Panc1 (cell line): ENCODE measurements at regions not wholly inside any gene's neighbourhood (a gene's known extent, or its start where the extent isn't known, plus 50 kb on each side); places are given as distances from the start of the nearest gene placed in this dataset.

Experiments
- POLR2AphosphoS5 ChIP-seq: IDR thresholded peaks from 2 replicates; pipeline ENCODE4 v1.6.1; 2012; ENCODE audit warnings: mild to moderate bottlenecking, low read depth, low read length, moderate library complexity
- SIN3A ChIP-seq: IDR thresholded peaks from 2 replicates; pipeline ENCODE4 v1.6.1; 2012; ENCODE audit warnings: low read depth, mild to moderate bottlenecking, low read length, moderate library complexity, borderline replicate concordance; ENCODE audit not compliant: insufficient read depth
- TF ChIP-seq, protein P1 (sequence below): fragments of 450-650 bp; IDR thresholded peaks from 2 replicates; pipeline ENCODE4 v1.5.1; 2017; ENCODE audit warnings: mild to moderate bottlenecking
- TF ChIP-seq, protein P2 (sequence below), 2 experiments: IDR thresholded peaks; 2 replicates each; pipeline ENCODE4 v1.6.1; 2011 to 2012; ENCODE audit warnings: low read depth in 2 of 2, control low read depth in 1 of 2, low read length in 1 of 2, mild to moderate bottlenecking in 1 of 2, moderate library complexity in 1 of 2; ENCODE audit not compliant: insufficient read depth in 1 of 2

- TF ChIP-seq, protein P1, sequence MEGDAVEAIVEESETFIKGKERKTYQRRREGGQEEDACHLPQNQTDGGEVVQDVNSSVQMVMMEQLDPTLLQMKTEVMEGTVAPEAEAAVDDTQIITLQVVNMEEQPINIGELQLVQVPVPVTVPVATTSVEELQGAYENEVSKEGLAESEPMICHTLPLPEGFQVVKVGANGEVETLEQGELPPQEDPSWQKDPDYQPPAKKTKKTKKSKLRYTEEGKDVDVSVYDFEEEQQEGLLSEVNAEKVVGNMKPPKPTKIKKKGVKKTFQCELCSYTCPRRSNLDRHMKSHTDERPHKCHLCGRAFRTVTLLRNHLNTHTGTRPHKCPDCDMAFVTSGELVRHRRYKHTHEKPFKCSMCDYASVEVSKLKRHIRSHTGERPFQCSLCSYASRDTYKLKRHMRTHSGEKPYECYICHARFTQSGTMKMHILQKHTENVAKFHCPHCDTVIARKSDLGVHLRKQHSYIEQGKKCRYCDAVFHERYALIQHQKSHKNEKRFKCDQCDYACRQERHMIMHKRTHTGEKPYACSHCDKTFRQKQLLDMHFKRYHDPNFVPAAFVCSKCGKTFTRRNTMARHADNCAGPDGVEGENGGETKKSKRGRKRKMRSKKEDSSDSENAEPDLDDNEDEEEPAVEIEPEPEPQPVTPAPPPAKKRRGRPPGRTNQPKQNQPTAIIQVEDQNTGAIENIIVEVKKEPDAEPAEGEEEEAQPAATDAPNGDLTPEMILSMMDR = no peak
- TF ChIP-seq, protein P2, sequence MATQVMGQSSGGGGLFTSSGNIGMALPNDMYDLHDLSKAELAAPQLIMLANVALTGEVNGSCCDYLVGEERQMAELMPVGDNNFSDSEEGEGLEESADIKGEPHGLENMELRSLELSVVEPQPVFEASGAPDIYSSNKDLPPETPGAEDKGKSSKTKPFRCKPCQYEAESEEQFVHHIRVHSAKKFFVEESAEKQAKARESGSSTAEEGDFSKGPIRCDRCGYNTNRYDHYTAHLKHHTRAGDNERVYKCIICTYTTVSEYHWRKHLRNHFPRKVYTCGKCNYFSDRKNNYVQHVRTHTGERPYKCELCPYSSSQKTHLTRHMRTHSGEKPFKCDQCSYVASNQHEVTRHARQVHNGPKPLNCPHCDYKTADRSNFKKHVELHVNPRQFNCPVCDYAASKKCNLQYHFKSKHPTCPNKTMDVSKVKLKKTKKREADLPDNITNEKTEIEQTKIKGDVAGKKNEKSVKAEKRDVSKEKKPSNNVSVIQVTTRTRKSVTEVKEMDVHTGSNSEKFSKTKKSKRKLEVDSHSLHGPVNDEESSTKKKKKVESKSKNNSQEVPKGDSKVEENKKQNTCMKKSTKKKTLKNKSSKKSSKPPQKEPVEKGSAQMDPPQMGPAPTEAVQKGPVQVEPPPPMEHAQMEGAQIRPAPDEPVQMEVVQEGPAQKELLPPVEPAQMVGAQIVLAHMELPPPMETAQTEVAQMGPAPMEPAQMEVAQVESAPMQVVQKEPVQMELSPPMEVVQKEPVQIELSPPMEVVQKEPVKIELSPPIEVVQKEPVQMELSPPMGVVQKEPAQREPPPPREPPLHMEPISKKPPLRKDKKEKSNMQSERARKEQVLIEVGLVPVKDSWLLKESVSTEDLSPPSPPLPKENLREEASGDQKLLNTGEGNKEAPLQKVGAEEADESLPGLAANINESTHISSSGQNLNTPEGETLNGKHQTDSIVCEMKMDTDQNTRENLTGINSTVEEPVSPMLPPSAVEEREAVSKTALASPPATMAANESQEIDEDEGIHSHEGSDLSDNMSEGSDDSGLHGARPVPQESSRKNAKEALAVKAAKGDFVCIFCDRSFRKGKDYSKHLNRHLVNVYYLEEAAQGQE (IDR thresholded peaks at IDR 0.05; ENCODE audit: insufficient read depth in 1 of 2, low read depth in 2 of 2, low read length in 1 of 2) = no peak
- TF ChIP-seq SIN3A = no peak
- TF ChIP-seq POLR2AphosphoS5 = no peak
These were observed 81.7 kb upstream of the MTHFD1L start for GRCh38 chr6:150783813-150784212.
